CMK (cell line): ENCODE measurements at regions not wholly inside any gene's neighbourhood (a gene's known extent, or its start where the extent isn't known, plus 50 kb on each side); places are given as distances from the start of the nearest gene placed in this dataset.

Experiments used
- DNase-seq: peaks from one replicate; pipeline ENCODE4 v3.0.0-alpha.2; 2010; ENCODE audit warnings: low read depth

GRCh38 chr6:159342146-159342545 lies 172.9 kb downstream of the FNDC1 start:
- no peak for DNase-seq

- no peak for DNase-seq
Measured at GRCh38 chr6:159334068-159334467, 164.9 kb downstream of the FNDC1 start.

DNA sequence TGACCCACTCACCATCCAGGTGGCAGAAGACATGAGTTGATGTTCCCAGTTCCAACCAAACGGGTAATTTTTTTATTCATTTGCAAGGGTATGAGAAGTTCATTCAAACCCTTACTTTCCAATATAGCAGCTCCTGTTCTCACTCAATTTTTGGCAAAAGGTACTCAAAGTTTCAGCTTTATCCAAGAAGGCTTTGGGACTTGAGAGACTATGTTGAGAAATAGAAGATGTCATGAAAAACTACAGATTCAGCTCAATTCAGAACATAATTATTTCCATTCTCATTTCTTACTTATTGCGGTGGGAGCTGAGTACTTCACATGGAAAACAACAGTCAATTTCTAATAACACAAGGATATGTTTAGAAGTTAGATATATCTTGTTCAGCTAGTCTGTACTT lies 162.3 kb downstream of the FNDC1 start:
- DNase-seq: no peak

DNA sequence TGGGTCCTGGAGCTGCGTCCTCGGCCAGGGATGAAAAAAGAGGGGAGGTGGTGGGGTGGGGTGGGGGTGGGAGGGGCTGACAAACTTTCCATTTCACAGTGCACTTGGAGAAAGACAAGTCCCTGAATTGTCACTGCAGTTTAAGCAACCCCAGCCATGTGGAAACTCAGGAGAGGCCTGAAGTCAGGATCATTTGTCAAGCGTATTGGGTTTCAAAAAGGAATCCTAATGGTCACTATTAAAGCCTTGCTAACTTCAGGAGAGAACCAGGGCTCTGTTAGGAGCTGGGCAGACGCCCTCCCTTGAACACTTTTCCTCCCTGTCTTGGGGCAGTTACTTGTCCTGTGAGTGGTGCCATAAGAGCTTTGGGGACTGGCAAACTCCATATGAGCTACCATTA lies 159.9 kb downstream of the FNDC1 start:
- no peak for DNase-seq

DNA sequence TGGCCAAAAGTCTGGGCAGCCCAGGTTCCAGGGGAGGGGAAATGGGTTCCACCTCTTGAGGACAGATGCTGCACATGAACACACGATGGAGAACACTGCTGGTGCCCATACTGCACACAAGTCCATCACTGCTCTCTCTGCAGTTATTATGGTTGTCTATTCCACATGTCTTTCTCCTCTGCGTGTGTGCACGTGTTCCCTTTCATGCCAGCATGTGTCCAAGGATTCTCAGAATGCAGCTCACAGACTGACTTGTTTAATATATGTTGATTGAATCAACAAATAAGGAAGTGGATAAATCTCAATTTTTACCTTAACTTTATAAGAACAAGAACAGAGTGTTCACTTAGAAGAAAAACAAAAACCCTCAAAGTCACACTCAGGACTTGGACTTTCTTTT lies 158.9 kb downstream of the FNDC1 start:
- DNase-seq: no peak

- no peak for DNase-seq
Measured at GRCh38 chr6:159325476-159325875, 156.3 kb downstream of the FNDC1 start.

GRCh38 chr6:159324596-159324995 lies 155.4 kb downstream of the FNDC1 start:
- no peak for DNase-seq
